ENCODE measurements at regions not wholly inside any gene's neighbourhood (a gene's known extent, or its start where the extent isn't known, plus 50 kb on each side); places are given as distances from the start of the nearest gene placed in this dataset.

- Histone ChIP-seq H2BK15ac (ENCODE audit: low read depth, low read length) (no peak overlapping the region), H3K9me3 (ENCODE audit: control insufficient read depth, low read depth, low read length) (no peaks in the 10 kb centered on the region), H4K8ac (replicated peaks; ENCODE audit: insufficient read length, low read depth, low read length) (no peak overlapping the region), H4K20me1 (ENCODE audit: control insufficient read depth, insufficient read depth, insufficient read length) (no peaks in the 10 kb centered on the region), H3K27me3 (ENCODE audit: insufficient read depth, low read length) (no peaks in the 10 kb centered on the region), H3K18ac (ENCODE audit: insufficient read length, low read depth, low read length) (no peak overlapping the region), H4K91ac (ENCODE audit: insufficient read length, low read depth, low read length) (no peak overlapping the region), H2BK5ac (ENCODE audit: insufficient read length, low read length) (no peak overlapping the region), H3K56ac (ENCODE audit: insufficient read length, low read depth, low read length) (no peak overlapping the region), H3K14ac (ENCODE audit: insufficient read depth, low read length) (no peak overlapping the region), H3K23ac (ENCODE audit: insufficient read length, low read depth, low read length) (no peak overlapping the region), H3K4me2 (ENCODE audit: insufficient read depth, insufficient read length, low read length) (no peak overlapping the region), H2AK5ac (ENCODE audit: insufficient read length, low read length) (no peak overlapping the region), H3K4ac (ENCODE audit: low read depth, low read length) (no peak overlapping the region), H2BK12ac (ENCODE audit: insufficient read length, low read depth, low read length) (no peak overlapping the region), H4K5ac (ENCODE audit: insufficient read length, low read depth, low read length) (no peak overlapping the region), H2BK120ac (ENCODE audit: low read depth, low read length, poor library complexity, severe bottlenecking) (no peak overlapping the region), H3K9ac (ENCODE audit: extremely low read depth, insufficient read length, low read length) (no peak overlapping the region), H3K4me1 (ENCODE audit: insufficient read depth, low read length) (peaks cover 6% of the 10 kb centered on the region; the same call in 1 of the 2 replicates), H3K79me2 (ENCODE audit: insufficient read depth, low read length) (no peaks in the 10 kb centered on the region), H3K79me1 (ENCODE audit: insufficient read depth, low read depth, low read length, poor library complexity, severe bottlenecking) (no peaks in the 10 kb centered on the region), H2AFZ (ENCODE audit: low read length) (no peak overlapping the region), H3T11ph (ENCODE audit: low read length) (no peak overlapping the region), H3K23me2 (ENCODE audit: insufficient read length, low read depth, low read length, poor library complexity, severe bottlenecking) (no peaks in the 10 kb centered on the region), H3K27ac (ENCODE audit: insufficient read length, low read depth, low read length) (no peak overlapping the region), H2BK20ac (ENCODE audit: low read depth, low read length, poor library complexity, severe bottlenecking) (no peak overlapping the region)
- no peaks in the 10 kb centered on the region for H3K27me3 Mint-ChIP-seq (ENCODE audit: low read depth)
- H3K27ac Mint-ChIP-seq: no peak overlapping the region; a peak in 1 of 7 replicates
- DNase-seq: no peak
- no CpG with 5 or more reads among the region's 1 CpG for WGBS (ENCODE audit: extremely low coverage, insufficient read length, low lambda C conversion rate)
- no peak for TF ChIP-seq CTCF (conservative IDR thresholded peaks at IDR 0.05)
- peaks cover 19 to 23% of the 10 kb centered on the region in 2 experiments for H3K4me1 Mint-ChIP-seq
- H3K9me3 Mint-ChIP-seq: no peaks in the 10 kb centered on the region; a peak in 2 of 5 replicates
- no peak overlapping the region for H3K4me3 Mint-ChIP-seq
- no peaks in the 10 kb centered on the region for H3K36me3 Mint-ChIP-seq (ENCODE audit: insufficient read depth in 1 of 3, low read depth in 3 of 3)
Measured at GRCh38 chr9:88721495-88722279, 186.7 kb downstream of the NXNL2 start.

Measured in H9 (cell line).